Pancreas (tissue), 10 donors: ENCODE measurements at regions not wholly inside any gene's neighbourhood (a gene's known extent, or its start where the extent isn't known, plus 50 kb on each side); places are given as distances from the start of the nearest gene placed in this dataset.

ENCODE experiments used
- ATAC-seq, 4 donors: fragments of 200-7000 bp; cut with Tn5 transposase; one replicate each; pipeline versions ENCODE4 v1.8.0 to v1.9.1; 2020; ENCODE audit warnings: mild to moderate bottlenecking in 4 of 4, moderate library complexity in 4 of 4
- DNase-seq, 6 donors: peaks; one replicate each; pipeline ENCODE4 v3.0.0-alpha.2; 2020
- FAIRE-seq: peaks from 2 replicates; lab custom pipeline; 2012; peaks lifted over from hg19 to GRCh38; lab: Jason Lieb, UNC
- H3K27ac ChIP-seq, 4 donors: fragments of 200-600 bp; sonication (generic); 1 replicate in 3 of 4; 2 replicates in 1 of 4; pipeline versions ENCODE4 v1.5.0 to v1.8.0; 2020
- H3K27me3 ChIP-seq, 4 donors: fragments of 200-600 bp; one replicate each; pipeline ENCODE4 v1.8.0; 2021
- H3K36me3 ChIP-seq, 3 donors: fragments of 200-600 bp; sonication (generic) in 1 of 3; one replicate each; pipeline versions ENCODE4 v1.5.0 to v1.8.0; 2020 to 2021
- H3K4me1 ChIP-seq, 3 donors: fragments of 200-600 bp; one replicate each; pipeline ENCODE4 v1.8.0; 2021
- H3K4me3 ChIP-seq, 4 donors: fragments of 200-600 bp; sonication (generic) in 2 of 4; one replicate each; pipeline versions ENCODE4 v1.5.0 to v1.8.0; 2020 to 2021
- H3K9me3 ChIP-seq, 4 donors: fragments of 200-600 bp; one replicate each; pipeline ENCODE4 v1.8.0; 2021
- WGBS, 2 donors: extraction: QIAGEN DNeasy Blood & Tissue Kit; methylation state at CpG; one replicate each; pipeline ENCODE4 v1.1.7; 2013; 5-methylcytosine and 5-hydroxymethylcytosine counted together
- intact Hi-C, 3 donors: fragments of 100-400 bp; cut with DNase I; formaldehyde crosslinking; loops; one replicate each; pipeline versions ENCODE4 v1.11.1 to v1.14.2; 2022
- TF ChIP-seq, protein P1 (sequence below), 4 donors: fragments of 200-600 bp; sonication (generic) in 3 of 4; IDR thresholded peaks; one replicate each; pipeline versions ENCODE4 v1.5.0 to v1.8.0; 2021; ENCODE audit warnings: antibody characterized with exemption in 4 of 4
- donor health status: healthy with polysubstance abuse.
- donor health status: DM: no; HTN: no; CAD: no; lungs with moderate emphysema.
- donor health status: DM: no; HTN: no; CAD: no.
- donor health status: control.
- donor health status: control.
- donor health status: Bipolar disorder and iron deficiency.
- donor health status: DM: yes; HTN: yes; CAD: no.
- donor health status: DM: no; HTN: no; CAD: no.
- donor health status: DM: no; HTN: no; CAD: no.
- donor health status: DM: yes; HTN: yes; CAD: no.

DNA sequence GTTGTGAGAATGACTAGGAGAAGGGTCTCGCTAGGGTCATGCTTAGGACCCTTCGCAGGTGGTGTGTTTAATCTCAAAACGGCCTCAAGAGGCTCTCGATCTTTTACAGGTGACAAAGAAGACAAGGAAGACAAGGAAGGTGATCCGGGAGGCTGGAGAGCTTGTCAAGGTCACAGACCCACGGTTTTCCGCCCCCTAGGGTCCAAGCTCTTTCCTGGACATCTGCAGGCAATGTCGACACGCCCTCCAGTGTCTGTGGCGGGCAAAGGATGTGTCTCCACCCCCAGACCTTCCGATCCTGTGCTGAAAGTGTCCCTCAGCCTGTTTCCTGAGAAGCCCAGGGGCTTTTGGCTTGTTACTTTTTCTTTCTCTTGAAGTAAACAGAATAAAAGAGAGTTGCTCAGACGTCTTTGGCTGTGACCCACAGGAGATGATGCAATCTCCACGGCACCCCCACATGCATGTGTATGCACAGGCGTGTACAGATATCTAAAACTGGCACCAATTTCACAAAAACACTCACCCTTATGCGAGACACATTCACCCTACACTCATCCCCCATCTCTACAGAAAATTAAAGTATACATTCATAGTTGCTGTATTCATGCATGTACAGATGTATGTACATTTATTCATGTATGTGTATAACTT, 108.8 kb downstream of the KLF13 start:
- FAIRE-seq, result no peak
- peak; percentile 74 to 94 (median 88) for ATAC-seq
- Histone ChIP-seq H3K36me3 (no peaks in the 10 kb centered on the region), H3K9me3 (no peaks in the 10 kb centered on the region), H3K27me3 (no peaks in the 10 kb centered on the region), H3K27ac (peak overlapping the region in 3 of 4 donors; percentile 31 to 68 (median 63)), H3K4me1 (peaks cover 0 to 6% (median 6%) of the 10 kb centered on the region in 3 donors), H3K4me3 (peak overlapping the region in 1 of 4 donors; percentile 23)
- intact Hi-C loops, result loop anchor here in 1 of 3 donors (5.0 kb wide), 1 partner anchor 47 kb away; no protein-coding TSS in a partner anchor
- TF ChIP-seq, protein P1, sequence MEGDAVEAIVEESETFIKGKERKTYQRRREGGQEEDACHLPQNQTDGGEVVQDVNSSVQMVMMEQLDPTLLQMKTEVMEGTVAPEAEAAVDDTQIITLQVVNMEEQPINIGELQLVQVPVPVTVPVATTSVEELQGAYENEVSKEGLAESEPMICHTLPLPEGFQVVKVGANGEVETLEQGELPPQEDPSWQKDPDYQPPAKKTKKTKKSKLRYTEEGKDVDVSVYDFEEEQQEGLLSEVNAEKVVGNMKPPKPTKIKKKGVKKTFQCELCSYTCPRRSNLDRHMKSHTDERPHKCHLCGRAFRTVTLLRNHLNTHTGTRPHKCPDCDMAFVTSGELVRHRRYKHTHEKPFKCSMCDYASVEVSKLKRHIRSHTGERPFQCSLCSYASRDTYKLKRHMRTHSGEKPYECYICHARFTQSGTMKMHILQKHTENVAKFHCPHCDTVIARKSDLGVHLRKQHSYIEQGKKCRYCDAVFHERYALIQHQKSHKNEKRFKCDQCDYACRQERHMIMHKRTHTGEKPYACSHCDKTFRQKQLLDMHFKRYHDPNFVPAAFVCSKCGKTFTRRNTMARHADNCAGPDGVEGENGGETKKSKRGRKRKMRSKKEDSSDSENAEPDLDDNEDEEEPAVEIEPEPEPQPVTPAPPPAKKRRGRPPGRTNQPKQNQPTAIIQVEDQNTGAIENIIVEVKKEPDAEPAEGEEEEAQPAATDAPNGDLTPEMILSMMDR (IDR thresholded peaks at IDR 0.05), result peak; percentile 13 to 80 (median 45)
- 9 to 13% methylated on average over 15 of the region's 15 CpGs for WGBS, 2 donors
- peak; percentile 55 to 81 (median 76) for DNase-seq

DNA sequence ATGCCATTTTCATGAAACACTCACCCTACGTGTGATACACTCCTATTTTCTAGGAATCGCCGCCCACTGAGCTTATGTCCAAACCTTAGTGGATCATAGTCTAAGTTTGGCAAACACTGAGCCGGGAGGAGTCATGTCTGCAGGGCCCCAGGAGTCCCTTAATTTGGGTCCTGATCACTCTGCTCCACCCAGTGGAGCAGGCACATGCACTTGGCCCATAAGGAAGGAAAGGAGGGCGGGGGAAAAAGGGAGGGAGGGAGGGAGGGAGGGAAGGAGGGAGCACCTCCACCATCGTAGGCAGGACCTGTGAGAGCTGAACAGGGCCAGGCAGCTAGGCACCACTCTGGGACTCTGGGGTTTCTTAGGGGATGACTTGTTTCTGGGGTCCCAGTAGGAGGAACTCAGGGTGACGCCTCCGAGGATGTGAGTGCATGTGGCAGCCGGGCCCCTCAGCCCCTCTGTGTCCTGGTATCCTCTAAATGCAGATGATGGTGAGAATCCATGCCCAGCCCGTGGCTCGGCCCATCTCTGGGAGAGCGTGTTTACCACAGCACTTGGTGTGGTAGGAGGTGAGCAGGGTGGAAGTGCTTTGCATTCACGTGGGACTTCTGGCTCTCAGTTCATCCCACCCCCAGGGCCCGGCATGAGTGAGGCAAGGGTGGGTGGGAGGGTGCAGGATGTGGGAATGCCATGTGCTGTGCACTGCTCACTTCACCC, 109.4 kb downstream of the KLF13 start:
- WGBS, 2 donors, result 61 to 65% methylated on average over 13 to 14 of the region's 14 CpGs
- Histone ChIP-seq H3K9me3 (no peaks in the 10 kb centered on the region), H3K27me3 (no peaks in the 10 kb centered on the region), H3K4me1 (peaks cover 0 to 8% (median 6%) of the 10 kb centered on the region in 3 donors), H3K27ac (peak overlapping the region in 2 of 4 donors; percentile 63 to 68), H3K36me3 (no peaks in the 10 kb centered on the region), H3K4me3 (no peak overlapping the region)
- no peak for DNase-seq
- intact Hi-C loops, result loop anchor here in 1 of 3 donors (5.0 kb wide), 1 partner anchor 46 kb away; no protein-coding TSS in a partner anchor
- TF ChIP-seq, protein P1 (IDR thresholded peaks at IDR 0.05), result no peak
- no peak for FAIRE-seq
- ATAC-seq, result peak in 3 of 4 donors; percentile 8 to 31 (median 18)

DNA sequence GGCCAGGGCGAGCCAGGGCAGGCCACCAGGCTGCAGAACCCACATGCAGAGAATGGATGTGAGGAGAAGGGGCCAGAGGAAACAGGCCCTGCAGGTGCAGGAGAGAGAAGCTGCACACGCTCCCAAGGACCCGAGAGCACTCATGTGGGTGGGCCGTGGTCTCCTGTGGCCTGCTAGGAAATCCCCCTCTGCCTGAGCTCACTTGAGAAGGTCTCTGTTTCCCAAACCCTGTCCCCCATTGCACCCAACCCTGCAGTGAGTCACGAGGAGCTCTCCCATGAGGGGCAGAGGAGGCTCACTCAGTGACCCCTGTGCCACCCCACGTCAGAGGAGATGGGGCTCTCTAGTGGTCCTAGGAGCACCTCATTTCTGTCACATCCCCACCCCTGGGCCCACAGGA, 111.1 kb downstream of the KLF13 start:
- intact Hi-C loops, result loop anchor here in 1 of 3 donors (5.0 kb wide), 1 partner anchor 45 kb away; no protein-coding TSS in a partner anchor
- WGBS, 2 donors, result 78 to 80% methylated on average over 6 of the region's 6 CpGs
- no peak for FAIRE-seq

DNA sequence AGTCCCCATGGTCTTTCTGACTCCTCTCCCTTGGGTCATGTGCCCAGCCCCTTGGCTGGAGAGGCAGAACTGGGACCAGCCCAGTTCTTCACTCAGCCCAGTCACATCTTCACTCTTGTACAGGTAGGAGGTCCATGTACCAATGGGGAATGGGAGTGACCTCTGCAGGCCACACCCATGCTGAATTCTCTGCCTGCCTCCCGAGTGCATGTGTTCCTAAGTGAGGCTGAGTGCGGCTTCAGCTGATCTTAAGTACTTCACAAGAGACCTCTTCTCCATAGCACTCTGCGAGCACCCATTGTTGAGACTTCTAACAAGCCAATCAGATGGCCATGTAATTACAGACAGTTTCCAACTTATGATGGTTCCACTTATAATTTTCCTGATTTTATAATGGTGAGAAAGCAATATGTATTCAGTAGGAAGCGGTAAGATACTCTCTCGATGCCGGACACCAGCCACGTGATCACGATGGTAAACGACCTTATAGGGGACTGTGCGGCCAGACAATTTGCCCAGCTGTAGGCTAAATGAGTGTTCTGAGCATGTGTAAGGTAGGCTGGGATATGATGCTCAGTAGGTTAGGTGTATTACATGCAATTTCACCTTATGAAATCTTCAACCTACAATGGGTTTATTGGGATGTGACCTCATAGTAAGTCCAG, 112.1 kb downstream of the KLF13 start:
- no peak overlapping the region for H3K27ac ChIP-seq
- 93 to 95% methylated on average over 10 of the region's 10 CpGs for WGBS, 2 donors

More for the DNA sequence above, 111.1 kb downstream of the KLF13 start:
- DNase-seq (no peak), ATAC-seq (no peak)
- Histone ChIP-seq H3K9me3 (no peaks in the 10 kb centered on the region), H3K27ac (no peak overlapping the region), H3K36me3 (no peaks in the 10 kb centered on the region), H3K4me3 (no peak overlapping the region), H3K27me3 (no peaks in the 10 kb centered on the region), H3K4me1 (peaks cover 0 to 8% (median 6%) of the 10 kb centered on the region in 3 donors)
- TF ChIP-seq, protein P1 (IDR thresholded peaks at IDR 0.05), result no peak

More for the DNA sequence above, 112.1 kb downstream of the KLF13 start:
- no peaks in the 10 kb centered on the region for H3K27me3 ChIP-seq
- no peak for FAIRE-seq
- H3K9me3 ChIP-seq, result no peaks in the 10 kb centered on the region
- H3K4me1 ChIP-seq, result peaks cover 0 to 8% (median 6%) of the 10 kb centered on the region in 3 donors
- no peak for ATAC-seq
- intact Hi-C loops, result loop anchor here in 1 of 3 donors (5.0 kb wide), 1 partner anchor 44 kb away; no protein-coding TSS in a partner anchor
- TF ChIP-seq, protein P1 (IDR thresholded peaks at IDR 0.05), result no peak
- no peaks in the 10 kb centered on the region for H3K36me3 ChIP-seq
- no peak overlapping the region for H3K4me3 ChIP-seq
- DNase-seq, result no peak
